Esophagus (tissue), 2 donors: ENCODE measurements at regions not wholly inside any gene's neighbourhood (a gene's known extent, or its start where the extent isn't known, plus 50 kb on each side); places are given as distances from the start of the nearest gene placed in this dataset.

Experiments used
- H3K27ac ChIP-seq, 2 donors: one replicate each; pipeline ENCODE4 v1.5.1; 2013; ENCODE audit warnings: low read depth in 2 of 2, mild to moderate bottlenecking in 2 of 2, inconsistent platforms in 1 of 2, low read length in 1 of 2, moderate library complexity in 1 of 2
- H3K27me3 ChIP-seq, 2 donors: one replicate each; pipeline ENCODE4 v1.6.1; 2013; ENCODE audit warnings: low read length in 2 of 2, control low read depth in 1 of 2, mild to moderate bottlenecking in 1 of 2; ENCODE audit not compliant: insufficient read depth in 2 of 2, control insufficient read depth in 1 of 2
- H3K36me3 ChIP-seq, 2 donors: one replicate each; pipeline ENCODE4 v1.6.1; 2013; ENCODE audit warnings: low read length in 1 of 2; ENCODE audit not compliant: control insufficient read depth in 2 of 2, insufficient read depth in 2 of 2
- H3K4me1 ChIP-seq, 2 donors: one replicate each; pipeline ENCODE4 v1.6.1; 2013; ENCODE audit warnings: low read length in 1 of 2; ENCODE audit not compliant: control insufficient read depth in 2 of 2, insufficient read depth in 2 of 2
- H3K4me3 ChIP-seq, 2 donors: one replicate each; pipeline ENCODE4 v1.5.1; 2013; ENCODE audit warnings: low read length in 2 of 2, mild to moderate bottlenecking in 2 of 2, low read depth in 1 of 2, moderate library complexity in 1 of 2
- H3K9me3 ChIP-seq, 2 donors: one replicate each; pipeline ENCODE4 v1.6.1; 2013; ENCODE audit warnings: mild to moderate bottlenecking in 2 of 2, low read depth in 1 of 2, low read length in 1 of 2, moderate library complexity in 1 of 2; ENCODE audit not compliant: control insufficient read depth in 2 of 2, insufficient read depth in 1 of 2
- WGBS, 2 donors: extraction: QIAGEN DNeasy Blood & Tissue Kit; methylation state at CpG; one replicate each; pipeline ENCODE4 v1.1.7; 2013; 5-methylcytosine and 5-hydroxymethylcytosine counted together
- donor health status: healthy with polysubstance abuse.
- donor health status: Bipolar disorder and iron deficiency.

GRCh38 chr20:40294175-40294574 lies 394.9 kb downstream of the MAFB start:
- Histone ChIP-seq H3K27ac (no peak overlapping the region), H3K27me3 (no peaks in the 10 kb centered on the region), H3K4me3 (no peak overlapping the region), H3K4me1 (no peaks in the 10 kb centered on the region), H3K36me3 (no peaks in the 10 kb centered on the region), H3K9me3 (no peaks in the 10 kb centered on the region)
- 53 to 63% methylated on average over 6 of the region's 6 CpGs for WGBS, 2 donors

GRCh38 chr20:40293740-40294139 lies 395.3 kb downstream of the MAFB start:
- H3K27ac ChIP-seq: no peak overlapping the region
- no peaks in the 10 kb centered on the region for H3K36me3 ChIP-seq
- 30 to 32% methylated on average over 1 of the region's 1 CpG for WGBS, 2 donors
- H3K4me3 ChIP-seq: no peak overlapping the region
- no peaks in the 10 kb centered on the region for H3K9me3 ChIP-seq
- H3K27me3 ChIP-seq: no peaks in the 10 kb centered on the region
- H3K4me1 ChIP-seq: no peaks in the 10 kb centered on the region

- H3K4me3 ChIP-seq: no peak overlapping the region
- peaks cover 0 to 2% of the 10 kb centered on the region in 2 donors for H3K4me1 ChIP-seq
- no peak overlapping the region for H3K27ac ChIP-seq
- H3K36me3 ChIP-seq: no peaks in the 10 kb centered on the region
- no peaks in the 10 kb centered on the region for H3K27me3 ChIP-seq
- no peaks in the 10 kb centered on the region for H3K9me3 ChIP-seq
- WGBS, 2 donors: 87 to 90% methylated on average over 2 of the region's 2 CpGs
These were observed 397.4 kb downstream of the MAFB start for GRCh38 chr20:40291493-40292135.

GRCh38 chr20:40287683-40288082 lies 401.4 kb downstream of the MAFB start:
- 50 to 57% methylated on average over 2 of the region's 2 CpGs for WGBS, 2 donors
- no peaks in the 10 kb centered on the region for H3K9me3 ChIP-seq
- H3K4me3 ChIP-seq: no peak overlapping the region
- peaks cover 0 to 12% of the 10 kb centered on the region in 2 donors for H3K4me1 ChIP-seq
- H3K36me3 ChIP-seq: no peaks in the 10 kb centered on the region
- H3K27me3 ChIP-seq: no peaks in the 10 kb centered on the region
- peak overlapping the region in 1 of 2 donors; percentile 72 for H3K27ac ChIP-seq

- H3K36me3 ChIP-seq: no peaks in the 10 kb centered on the region
- H3K9me3 ChIP-seq: no peaks in the 10 kb centered on the region
- no peak overlapping the region for H3K4me3 ChIP-seq
- 30 to 49% methylated on average over 10 of the region's 10 CpGs for WGBS, 2 donors
- peak overlapping the region; percentile 72 to 94 for H3K27ac ChIP-seq
- H3K4me1 ChIP-seq: peaks cover 0 to 12% of the 10 kb centered on the region in 2 donors
- no peaks in the 10 kb centered on the region for H3K27me3 ChIP-seq
These were observed 402.0 kb downstream of the MAFB start for GRCh38 chr20:40286975-40287531.

- Histone ChIP-seq H3K4me3 (no peak overlapping the region), H3K27ac (peak overlapping the region in 1 of 2 donors; percentile 77), H3K36me3 (no peaks in the 10 kb centered on the region), H3K9me3 (no peaks in the 10 kb centered on the region), H3K4me1 (peaks cover 0 to 12% of the 10 kb centered on the region in 2 donors), H3K27me3 (no peaks in the 10 kb centered on the region)
- 56 to 60% methylated on average over 2 of the region's 2 CpGs for WGBS, 2 donors
These were observed 404.4 kb downstream of the MAFB start for GRCh38 chr20:40284611-40285010.

- Histone ChIP-seq H3K9me3 (no peaks in the 10 kb centered on the region), H3K27ac (peak overlapping the region; percentile 77 to 80), H3K4me1 (peaks cover 2 to 12% of the 10 kb centered on the region in 2 donors), H3K4me3 (no peak overlapping the region), H3K36me3 (no peaks in the 10 kb centered on the region), H3K27me3 (no peaks in the 10 kb centered on the region)
- 48 to 64% methylated on average over 1 of the region's 1 CpG for WGBS, 2 donors
These were observed 405.3 kb downstream of the MAFB start for GRCh38 chr20:40283689-40284088.

- Histone ChIP-seq H3K4me3 (no peak overlapping the region), H3K27me3 (no peaks in the 10 kb centered on the region), H3K4me1 (peaks cover 3 to 12% of the 10 kb centered on the region in 2 donors), H3K27ac (peak overlapping the region in 1 of 2 donors; percentile 58), H3K36me3 (no peaks in the 10 kb centered on the region), H3K9me3 (no peaks in the 10 kb centered on the region)
- 50 to 60% methylated on average over 2 of the region's 2 CpGs for WGBS, 2 donors
These were observed 406.1 kb downstream of the MAFB start for GRCh38 chr20:40282941-40283340.

- WGBS, 2 donors: 24 to 41% methylated on average over 2 of the region's 2 CpGs
- Histone ChIP-seq H3K27ac (peak overlapping the region; percentile 38 to 57), H3K4me3 (no peak overlapping the region), H3K9me3 (no peaks in the 10 kb centered on the region), H3K4me1 (peaks cover 3 to 10% of the 10 kb centered on the region in 2 donors), H3K27me3 (no peaks in the 10 kb centered on the region), H3K36me3 (no peaks in the 10 kb centered on the region)
These were observed 406.5 kb downstream of the MAFB start for GRCh38 chr20:40282541-40282940.

GRCh38 chr20:40280616-40281015 lies 408.4 kb downstream of the MAFB start:
- Histone ChIP-seq H3K9me3 (no peaks in the 10 kb centered on the region), H3K27ac (no peak overlapping the region), H3K4me3 (no peak overlapping the region), H3K27me3 (no peaks in the 10 kb centered on the region), H3K4me1 (peaks cover 4 to 7% of the 10 kb centered on the region in 2 donors), H3K36me3 (no peaks in the 10 kb centered on the region)
- 86 to 90% methylated on average over 4 of the region's 4 CpGs for WGBS, 2 donors
